Prostate gland (tissue), 2 donors: ENCODE measurements at regions not wholly inside any gene's neighbourhood (a gene's known extent, or its start where the extent isn't known, plus 50 kb on each side); places are given as distances from the start of the nearest gene placed in this dataset.

Experiments used
- POLR2A ChIP-seq: fragments of 450-650 bp; IDR thresholded peaks from one replicate; pipeline ENCODE4 v1.6.1; 2016; ENCODE audit warnings: antibody characterized with exemption, mild to moderate bottlenecking
- POLR2AphosphoS5 ChIP-seq: sonication (generic); formaldehyde crosslinking; IDR thresholded peaks from one replicate; pipeline ENCODE4 v1.6.1; 2017; ENCODE audit warnings: antibody characterized with exemption
- TF ChIP-seq, protein P1 (sequence below), 4 experiments: fragments of 200-600 bp in 2 of 4; fragments of 450-650 bp in 2 of 4; sonication (generic) in 2 of 4; IDR thresholded peaks; 1 replicate in 3 of 4; 2 replicates in 1 of 4; pipeline ENCODE4 v1.5.1; 2016 to 2019; ENCODE audit warnings: antibody characterized with exemption in 4 of 4, mild to moderate bottlenecking in 2 of 4, moderate library complexity in 2 of 4

DNA sequence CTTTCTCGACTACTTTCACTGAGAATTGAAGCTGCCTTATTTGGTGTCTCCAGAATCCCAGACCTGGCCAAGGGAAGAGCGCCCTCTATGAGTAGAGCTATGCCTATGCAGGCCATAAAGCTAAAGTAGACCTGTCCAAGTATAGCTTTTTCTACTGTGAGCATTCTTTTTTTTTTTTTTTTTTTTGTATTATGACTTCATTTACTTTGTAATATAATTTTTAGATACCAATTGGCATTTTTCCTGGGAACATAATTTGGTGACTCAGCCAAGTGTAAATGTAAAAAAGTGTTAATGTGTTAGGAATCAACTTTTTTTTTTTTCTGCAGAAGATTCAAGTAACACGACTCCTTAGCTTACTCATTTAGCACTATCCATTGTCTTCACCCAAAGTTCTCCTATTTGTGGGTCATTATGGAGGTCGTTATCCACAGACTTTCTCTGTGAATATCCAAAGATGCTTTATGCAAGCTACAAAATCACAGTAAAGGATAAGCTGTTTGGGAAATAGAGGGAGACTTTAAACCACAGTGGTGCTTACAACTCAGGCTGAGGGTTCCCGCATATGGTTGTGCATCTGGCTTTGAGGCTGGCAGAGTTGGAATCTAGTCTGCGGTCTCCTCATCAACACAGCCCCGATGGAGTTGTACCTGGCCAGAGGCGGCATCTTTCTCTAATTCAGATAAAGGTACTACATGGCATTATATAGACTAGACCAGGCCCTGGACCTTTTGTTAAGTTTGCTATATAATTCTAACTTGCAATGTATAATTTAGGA is 1040.2 kb upstream of the SORCS1 start:
- TF ChIP-seq POLR2AphosphoS5 (no peak), POLR2A (no peak)
- TF ChIP-seq, protein P1, sequence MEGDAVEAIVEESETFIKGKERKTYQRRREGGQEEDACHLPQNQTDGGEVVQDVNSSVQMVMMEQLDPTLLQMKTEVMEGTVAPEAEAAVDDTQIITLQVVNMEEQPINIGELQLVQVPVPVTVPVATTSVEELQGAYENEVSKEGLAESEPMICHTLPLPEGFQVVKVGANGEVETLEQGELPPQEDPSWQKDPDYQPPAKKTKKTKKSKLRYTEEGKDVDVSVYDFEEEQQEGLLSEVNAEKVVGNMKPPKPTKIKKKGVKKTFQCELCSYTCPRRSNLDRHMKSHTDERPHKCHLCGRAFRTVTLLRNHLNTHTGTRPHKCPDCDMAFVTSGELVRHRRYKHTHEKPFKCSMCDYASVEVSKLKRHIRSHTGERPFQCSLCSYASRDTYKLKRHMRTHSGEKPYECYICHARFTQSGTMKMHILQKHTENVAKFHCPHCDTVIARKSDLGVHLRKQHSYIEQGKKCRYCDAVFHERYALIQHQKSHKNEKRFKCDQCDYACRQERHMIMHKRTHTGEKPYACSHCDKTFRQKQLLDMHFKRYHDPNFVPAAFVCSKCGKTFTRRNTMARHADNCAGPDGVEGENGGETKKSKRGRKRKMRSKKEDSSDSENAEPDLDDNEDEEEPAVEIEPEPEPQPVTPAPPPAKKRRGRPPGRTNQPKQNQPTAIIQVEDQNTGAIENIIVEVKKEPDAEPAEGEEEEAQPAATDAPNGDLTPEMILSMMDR (IDR thresholded peaks at IDR 0.05): no peak
